Right kidney (tissue), 1 donor: ENCODE measurements at regions not wholly inside any gene's neighbourhood (a gene's known extent, or its start where the extent isn't known, plus 50 kb on each side); places are given as distances from the start of the nearest gene placed in this dataset.
A peak's percentile ranks its signal among the peaks of the same experiment; 100 is the strongest.

Source experiments
- DNase-seq: peaks from one replicate; pipeline ENCODE4 v3.0.0-alpha.2; 2016

GRCh38 chr3:56862352-56863062 is 60.8 kb upstream of the ARHGEF3 start:
- DNase-seq, result peak; percentile 48

GRCh38 chr3:56861511-56861910 is 59.8 kb upstream of the ARHGEF3 start:
- DNase-seq, result no peak

DNA sequence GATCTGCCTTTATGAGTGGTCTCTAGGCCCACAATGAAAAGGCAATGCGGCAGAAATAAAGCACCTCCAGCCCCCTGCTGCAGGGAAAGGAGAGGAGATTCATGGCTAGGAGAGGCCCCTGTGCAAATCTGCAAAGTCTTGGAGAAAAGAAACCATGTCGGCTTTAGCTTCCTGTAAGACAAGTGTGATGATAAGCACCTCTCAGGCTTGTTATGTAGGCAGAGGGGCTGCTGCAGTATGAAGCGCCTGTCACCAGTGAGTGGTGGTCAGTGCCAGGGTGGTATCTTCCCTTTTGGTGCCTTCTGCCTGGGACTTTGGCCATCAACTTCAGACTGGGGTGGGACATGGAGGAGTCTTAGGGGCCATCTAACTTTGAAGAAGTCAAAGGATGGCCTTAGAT is 59.2 kb upstream of the ARHGEF3 start:
- DNase-seq, result no peak

DNA sequence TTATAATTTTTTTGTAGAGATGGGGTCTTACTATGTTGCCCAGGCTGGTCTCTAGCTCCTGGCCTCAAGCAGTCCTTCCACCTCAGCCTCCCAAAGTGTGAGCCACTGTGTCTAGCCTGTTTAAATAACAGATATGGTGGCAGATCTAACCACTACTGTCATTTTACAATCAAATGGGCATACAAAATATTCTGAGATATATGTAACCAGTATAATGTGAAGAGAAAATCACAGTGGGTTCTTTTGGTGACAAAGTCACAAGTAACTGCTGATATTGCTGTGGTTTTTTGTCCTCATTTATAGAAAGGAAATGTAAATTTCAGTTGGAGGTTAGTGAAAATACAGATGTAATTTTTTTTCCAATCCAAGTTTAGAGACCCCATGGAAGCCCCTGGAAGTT is 58.6 kb upstream of the ARHGEF3 start:
- no peak for DNase-seq

DNA sequence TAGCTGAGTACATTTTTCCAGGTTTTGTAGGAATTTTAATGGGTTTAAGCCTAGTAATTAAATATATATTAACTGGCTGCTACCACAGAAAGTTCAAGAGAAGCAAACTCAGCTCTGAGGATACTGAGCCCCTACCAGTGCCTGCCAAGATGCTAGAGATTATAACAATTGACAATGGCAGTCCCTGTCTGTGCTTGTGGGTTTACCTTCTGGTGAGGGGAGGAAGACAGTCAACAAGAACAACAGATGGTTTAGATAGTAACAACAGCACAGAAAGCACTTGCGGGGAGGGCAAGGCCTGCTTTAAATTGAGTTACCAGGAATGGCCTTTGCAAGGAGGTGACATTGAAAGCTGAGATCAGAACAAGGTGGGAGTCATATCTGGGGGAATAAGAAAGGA is 56.6 kb upstream of the ARHGEF3 start:
- DNase-seq, result no peak

DNA sequence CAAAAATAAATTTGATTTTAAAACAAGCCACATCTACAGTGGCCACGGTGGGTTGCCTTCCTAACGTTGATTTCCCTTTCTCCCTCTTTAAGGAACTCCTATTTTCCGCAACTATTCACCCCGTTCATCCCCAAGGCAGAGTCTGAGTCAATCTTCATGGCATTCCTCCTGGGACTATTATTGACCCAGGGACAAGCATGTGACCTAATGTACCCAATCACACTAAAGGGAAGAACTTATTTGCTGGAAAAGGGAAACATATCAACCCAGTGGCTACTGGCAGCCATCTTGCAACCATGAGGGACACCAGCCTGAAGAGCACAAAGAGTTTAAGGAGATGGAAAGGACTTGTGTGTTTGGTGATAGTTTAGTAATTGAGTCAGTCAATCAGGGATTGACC is 55.4 kb upstream of the ARHGEF3 start:
- no peak for DNase-seq

DNA sequence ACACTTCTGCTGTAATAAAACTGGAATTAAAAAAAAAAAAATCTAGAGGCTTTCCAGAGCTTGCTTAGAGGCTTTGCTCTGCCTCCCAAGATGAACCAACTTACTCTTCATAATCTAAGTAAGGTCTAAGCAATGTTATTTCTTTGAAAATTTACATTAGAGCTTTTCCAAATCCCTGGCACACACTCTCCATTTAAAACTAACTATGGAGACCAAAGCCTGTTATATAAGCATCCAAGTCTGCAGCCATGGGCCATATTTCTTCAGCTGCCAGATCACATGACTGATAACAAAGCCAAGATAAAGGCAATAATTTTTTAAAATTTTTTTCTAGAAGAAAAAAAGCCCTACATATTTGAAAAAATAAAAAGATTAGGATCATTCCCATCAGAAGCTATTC is 55.0 kb upstream of the ARHGEF3 start:
- no peak for DNase-seq

DNA sequence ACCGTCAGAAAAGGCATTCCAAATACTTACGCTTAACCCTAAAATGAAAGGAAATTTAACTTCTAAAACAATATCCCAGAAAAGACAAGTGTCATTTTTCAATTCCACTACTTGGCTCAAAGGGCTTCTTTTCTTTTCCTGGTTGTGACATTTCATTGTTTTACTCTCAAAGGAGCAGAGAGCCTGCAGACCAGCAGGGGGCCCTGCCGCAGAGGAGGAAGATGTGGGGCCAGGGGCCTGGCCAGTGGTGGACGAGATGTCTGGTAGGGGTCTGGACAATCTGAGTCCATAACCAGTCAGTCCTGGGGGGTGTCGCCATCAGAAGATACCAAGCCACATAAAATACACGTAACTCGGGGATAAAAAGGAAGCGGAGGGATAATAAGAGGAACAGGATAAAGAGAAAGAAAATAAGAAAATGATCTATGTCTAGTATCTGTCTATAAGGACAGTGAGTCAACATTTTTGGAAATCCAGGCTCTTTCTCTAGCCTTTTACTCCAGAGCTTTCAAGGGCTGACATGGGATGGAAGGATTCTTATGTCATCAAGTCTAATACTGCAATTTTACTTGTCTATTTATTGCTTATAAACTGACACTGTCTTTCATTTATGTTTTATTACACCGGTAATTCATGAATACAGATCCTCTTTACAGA is 54.2 kb upstream of the ARHGEF3 start:
- DNase-seq, result no peak

GRCh38 chr3:56854856-56855611 is 53.3 kb upstream of the ARHGEF3 start:
- DNase-seq, result no peak

DNA sequence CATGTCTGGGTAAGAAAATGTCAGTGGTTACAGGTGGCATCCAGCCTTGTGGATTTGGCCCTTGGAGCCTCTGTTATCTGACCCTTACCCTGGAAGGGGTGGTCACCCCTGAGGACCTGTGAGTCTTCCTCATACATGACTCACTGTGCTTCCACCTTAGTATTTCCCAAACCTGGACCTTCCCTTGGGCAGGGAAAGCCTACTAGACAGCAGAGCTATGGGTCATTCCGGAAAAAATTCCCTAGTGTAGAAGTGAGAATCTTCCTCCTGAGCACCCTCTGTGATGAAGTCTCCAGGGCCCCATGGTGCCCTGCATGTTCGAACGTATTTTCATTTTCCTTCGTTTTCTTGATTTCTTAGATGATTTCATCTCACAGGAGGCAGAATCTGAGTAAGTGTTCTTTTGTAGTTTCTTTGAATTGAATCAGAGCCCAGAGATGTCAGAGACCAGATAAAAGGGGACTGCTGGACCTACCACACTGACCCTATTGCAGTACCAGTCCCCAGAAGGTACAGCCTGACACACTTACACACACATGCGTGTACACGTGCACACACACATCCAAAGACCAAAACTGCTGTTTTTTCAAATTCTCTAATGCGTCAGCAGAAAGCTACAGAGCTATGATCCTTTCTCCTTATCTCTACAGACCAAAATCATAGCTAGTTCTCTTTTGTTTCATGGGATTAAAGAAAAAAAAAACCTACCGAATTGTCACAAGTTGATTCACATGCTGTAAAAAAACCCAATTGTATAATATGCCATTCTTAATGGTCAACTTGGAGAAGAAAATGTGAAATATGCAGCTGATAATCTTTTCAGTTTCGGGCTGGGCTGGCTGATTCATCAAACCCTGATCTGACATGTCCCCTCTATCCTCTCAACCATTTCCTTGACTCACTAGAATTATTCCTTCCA is 50.5 kb upstream of the ARHGEF3 start:
- no peak for DNase-seq
